Neural progenitor cell (in vitro differentiated cells): ENCODE measurements at regions not wholly inside any gene's neighbourhood (a gene's known extent, or its start where the extent isn't known, plus 50 kb on each side); places are given as distances from the start of the nearest gene placed in this dataset.
A peak's percentile ranks its signal among the peaks of the same experiment; 100 is the strongest.

Experiments
- DNase-seq: peaks from one replicate; pipeline ENCODE4 v3.0.0-alpha.2; 2016; ENCODE audit warnings: low spot score
- H2AFZ ChIP-seq: fragments of 200-600 bp; sonication (generic); replicated peaks from 2 replicates; pipeline ENCODE4 v1.6.1; 2016; ENCODE audit warnings: antibody characterized with exemption
- H3F3A ChIP-seq: fragments of 200-600 bp; sonication (generic); 2 replicates; pipeline ENCODE4 v1.6.1; 2016; ENCODE audit warnings: antibody characterized with exemption, low read depth
- H3K27ac ChIP-seq: fragments of 200-600 bp; sonication (generic); 2 replicates; pipeline ENCODE4 v1.5.1; 2016; ENCODE audit warnings: mild to moderate bottlenecking
- H3K27me3 ChIP-seq: fragments of 200-600 bp; sonication (generic); 2 replicates; pipeline ENCODE4 v1.6.1; 2016; ENCODE audit warnings: mild to moderate bottlenecking, moderate library complexity
- H3K36me3 ChIP-seq: fragments of 200-600 bp; sonication (generic); 2 replicates; pipeline ENCODE4 v1.5.1; 2016
- H3K4me1 ChIP-seq: fragments of 200-600 bp; sonication (generic); 2 replicates; pipeline ENCODE4 v1.6.1; 2016; ENCODE audit warnings: mixed run types
- H3K4me2 ChIP-seq: fragments of 200-600 bp; sonication (generic); 2 replicates; pipeline ENCODE4 v1.6.1; 2016
- H3K4me3 ChIP-seq: fragments of 200-600 bp; sonication (generic); 2 replicates; pipeline ENCODE4 v1.5.1; 2016
- H3K79me2 ChIP-seq: fragments of 200-600 bp; sonication (generic); 2 replicates; pipeline ENCODE4 v1.6.1; 2016; ENCODE audit warnings: low read depth
- H3K9ac ChIP-seq: fragments of 200-600 bp; sonication (generic); 2 replicates; pipeline ENCODE4 v1.6.1; 2016
- H3K9me3 ChIP-seq: fragments of 200-600 bp; sonication (generic); 2 replicates; pipeline ENCODE4 v1.5.1; 2016; ENCODE audit warnings: low read depth
- H4K20me1 ChIP-seq: fragments of 200-600 bp; sonication (generic); 2 replicates; pipeline ENCODE4 v1.6.1; 2016; ENCODE audit warnings: low read depth
- H3K27ac Mint-ChIP-seq: 3 replicates; pipeline ENCODE4 v1.8.0; 2021; ENCODE audit warnings: mixed read lengths
- H3K27me3 Mint-ChIP-seq: 2 replicates; pipeline ENCODE4 v1.8.0; 2022; ENCODE audit warnings: low read depth, mild to moderate bottlenecking, inconsistent platforms, moderate library complexity, mixed read lengths; ENCODE audit not compliant: insufficient read depth
- H3K36me3 Mint-ChIP-seq: 3 replicates; pipeline ENCODE4 v1.8.0; 2021; ENCODE audit warnings: mixed read lengths
- H3K4me1 Mint-ChIP-seq: 3 replicates; pipeline ENCODE4 v1.8.0; 2021; ENCODE audit warnings: mixed read lengths
- H3K4me3 Mint-ChIP-seq: 3 replicates; pipeline ENCODE4 v1.8.0; 2021; ENCODE audit warnings: mild to moderate bottlenecking, moderate library complexity, mixed read lengths
- H3K9me3 Mint-ChIP-seq: 3 replicates; pipeline ENCODE4 v1.8.0; 2020; ENCODE audit warnings: mixed read lengths
- CTCF ChIP-seq: fragments of 200-600 bp; sonication (generic); IDR thresholded peaks from 2 replicates; pipeline ENCODE4 v1.5.1; 2017; ENCODE audit warnings: antibody characterized with exemption, mild to moderate bottlenecking
- EZH2 ChIP-seq: fragments of 200-600 bp; sonication (generic); IDR thresholded peaks from 2 replicates; pipeline ENCODE4 v1.6.1; 2017; ENCODE audit warnings: antibody characterized with exemption, mild to moderate bottlenecking, moderate library complexity
- EZH2phosphoT487 ChIP-seq: fragments of 200-600 bp; sonication (generic); IDR thresholded peaks from 2 replicates; pipeline ENCODE4 v1.6.1; 2017; ENCODE audit warnings: antibody characterized with exemption

GRCh38 chr20:19929481-19930145 lies 87.5 kb upstream of the NAA20 start:
- Mint-ChIP-seq H3K4me3 (no peak overlapping the region), H3K27me3 (no peaks in the 10 kb centered on the region), H3K27ac (no peak overlapping the region), H3K4me1 (no peaks in the 10 kb centered on the region), H3K9me3 (no peaks in the 10 kb centered on the region), H3K36me3 (peaks cover 2% of the 10 kb centered on the region)
- Histone ChIP-seq H3K27ac (no peak overlapping the region), H2AFZ (no peak overlapping the region), H3K4me1 (no peaks in the 10 kb centered on the region), H3F3A (no peaks in the 10 kb centered on the region), H3K4me3 (no peak overlapping the region), H3K4me2 (no peak overlapping the region), H3K9me3 (no peaks in the 10 kb centered on the region), H3K36me3 (no peaks in the 10 kb centered on the region), H3K79me2 (no peaks in the 10 kb centered on the region), H3K9ac (no peak overlapping the region), H3K27me3 (no peaks in the 10 kb centered on the region), H4K20me1 (no peaks in the 10 kb centered on the region)
- no peak for DNase-seq
- TF ChIP-seq EZH2phosphoT487, result no peak
- TF ChIP-seq CTCF, result no peak
- no peak for TF ChIP-seq EZH2

- no peak overlapping the region for H3K4me3 ChIP-seq
- no peaks in the 10 kb centered on the region for H4K20me1 ChIP-seq
- H3K27me3 ChIP-seq, result no peaks in the 10 kb centered on the region
- H3K27ac ChIP-seq, result no peak overlapping the region
- Mint-ChIP-seq H3K4me1 (no peaks in the 10 kb centered on the region), H3K9me3 (no peaks in the 10 kb centered on the region), H3K4me3 (no peak overlapping the region), H3K36me3 (peaks cover 2% of the 10 kb centered on the region), H3K27me3 (no peaks in the 10 kb centered on the region), H3K27ac (no peak overlapping the region)
- no peaks in the 10 kb centered on the region for H3K79me2 ChIP-seq
- H3F3A ChIP-seq, result no peaks in the 10 kb centered on the region
- DNase-seq, result no peak
- no peaks in the 10 kb centered on the region for H3K9me3 ChIP-seq
- no peak overlapping the region for H3K9ac ChIP-seq
- no peak overlapping the region for H3K4me2 ChIP-seq
- TF ChIP-seq CTCF (no peak), EZH2 (no peak), EZH2phosphoT487 (no peak)
- H3K4me1 ChIP-seq, result no peaks in the 10 kb centered on the region
- no peaks in the 10 kb centered on the region for H3K36me3 ChIP-seq
- no peak overlapping the region for H2AFZ ChIP-seq
Observed at GRCh38 chr20:19930426-19930825, 86.7 kb upstream of the NAA20 start.

GRCh38 chr20:19932170-19932667 lies 84.9 kb upstream of the NAA20 start:
- Mint-ChIP-seq H3K27me3 (no peaks in the 10 kb centered on the region), H3K4me1 (no peaks in the 10 kb centered on the region), H3K27ac (peak overlapping the region; percentile 28), H3K4me3 (no peak overlapping the region), H3K36me3 (peaks cover 2% of the 10 kb centered on the region), H3K9me3 (no peaks in the 10 kb centered on the region)
- TF ChIP-seq CTCF (no peak), EZH2 (no peak), EZH2phosphoT487 (no peak)
- no peak overlapping the region for H3K4me2 ChIP-seq
- no peaks in the 10 kb centered on the region for H3K27me3 ChIP-seq
- no peaks in the 10 kb centered on the region for H4K20me1 ChIP-seq
- no peaks in the 10 kb centered on the region for H3K79me2 ChIP-seq
- H3K27ac ChIP-seq, result no peak overlapping the region
- H3K4me3 ChIP-seq, result no peak overlapping the region
- no peaks in the 10 kb centered on the region for H3F3A ChIP-seq
- H3K36me3 ChIP-seq, result no peaks in the 10 kb centered on the region
- H2AFZ ChIP-seq, result no peak overlapping the region
- H3K9ac ChIP-seq, result no peak overlapping the region
- no peak for DNase-seq
- H3K9me3 ChIP-seq, result no peaks in the 10 kb centered on the region
- H3K4me1 ChIP-seq, result no peaks in the 10 kb centered on the region
